ENCODE measurements at regions not wholly inside any gene's neighbourhood (a gene's known extent, or its start where the extent isn't known, plus 50 kb on each side); places are given as distances from the start of the nearest gene placed in this dataset.
A peak's percentile ranks its signal among the peaks of the same experiment; 100 is the strongest.

DNA sequence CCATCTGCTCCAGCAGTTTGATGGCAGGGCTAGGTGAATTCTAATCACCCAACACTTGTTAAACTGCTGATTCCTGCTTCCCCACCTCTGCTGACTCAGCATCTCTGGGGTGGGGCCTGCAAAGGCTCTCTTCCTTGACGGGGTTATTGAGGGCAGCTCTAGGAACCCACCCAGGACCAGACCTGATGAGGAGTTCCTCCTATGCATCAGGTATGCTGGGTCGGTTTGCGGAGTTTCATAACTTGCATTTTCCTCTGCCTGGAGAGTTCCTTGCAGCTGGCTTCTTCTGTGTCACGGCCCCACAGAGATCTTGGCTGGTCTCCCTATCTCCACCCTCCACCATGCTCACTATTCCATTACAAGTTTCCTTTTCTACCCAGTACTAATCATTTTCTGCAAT, 93.4 kb upstream of the CCL2 start:
- no peak for DNase-seq (ENCODE audit: low read depth in 2 of 2)
- no peak overlapping the region for H3K27ac ChIP-seq (ENCODE audit: insufficient read depth, low read length)
- TF ChIP-seq, protein P1, sequence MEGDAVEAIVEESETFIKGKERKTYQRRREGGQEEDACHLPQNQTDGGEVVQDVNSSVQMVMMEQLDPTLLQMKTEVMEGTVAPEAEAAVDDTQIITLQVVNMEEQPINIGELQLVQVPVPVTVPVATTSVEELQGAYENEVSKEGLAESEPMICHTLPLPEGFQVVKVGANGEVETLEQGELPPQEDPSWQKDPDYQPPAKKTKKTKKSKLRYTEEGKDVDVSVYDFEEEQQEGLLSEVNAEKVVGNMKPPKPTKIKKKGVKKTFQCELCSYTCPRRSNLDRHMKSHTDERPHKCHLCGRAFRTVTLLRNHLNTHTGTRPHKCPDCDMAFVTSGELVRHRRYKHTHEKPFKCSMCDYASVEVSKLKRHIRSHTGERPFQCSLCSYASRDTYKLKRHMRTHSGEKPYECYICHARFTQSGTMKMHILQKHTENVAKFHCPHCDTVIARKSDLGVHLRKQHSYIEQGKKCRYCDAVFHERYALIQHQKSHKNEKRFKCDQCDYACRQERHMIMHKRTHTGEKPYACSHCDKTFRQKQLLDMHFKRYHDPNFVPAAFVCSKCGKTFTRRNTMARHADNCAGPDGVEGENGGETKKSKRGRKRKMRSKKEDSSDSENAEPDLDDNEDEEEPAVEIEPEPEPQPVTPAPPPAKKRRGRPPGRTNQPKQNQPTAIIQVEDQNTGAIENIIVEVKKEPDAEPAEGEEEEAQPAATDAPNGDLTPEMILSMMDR (conservative IDR thresholded peaks at IDR 0.05 in 1 of 2, IDR thresholded peaks at IDR 0.05 in 1 of 2; ENCODE audit: low read depth in 1 of 2, low read length in 2 of 2), result no peak
- no peak for TF ChIP-seq EZH2 (IDR thresholded peaks at IDR 0.05; ENCODE audit: low read length, missing control alignments)
- no peak overlapping the region for H2AFZ ChIP-seq (ENCODE audit: low read length)
- no peak overlapping the region for H3K4me3 ChIP-seq (replicated peaks in 1 of 4; ENCODE audit: control extremely low read depth in 1 of 4, insufficient read depth in 1 of 4, low read depth in 3 of 4, low read length in 4 of 4)
- H3K36me3 ChIP-seq (ENCODE audit: control insufficient read depth, insufficient read depth, low read length), result no peaks in the 10 kb centered on the region
- H4K20me1 ChIP-seq (ENCODE audit: control insufficient read depth, extremely low read depth, insufficient read depth, low read length), result no peaks in the 10 kb centered on the region
- H3K4me2 ChIP-seq (ENCODE audit: extremely low read depth, insufficient read depth, low read length), result no peak overlapping the region
- no peak overlapping the region for H3K9ac ChIP-seq (ENCODE audit: insufficient read depth, low read length)
- H3K9me3 ChIP-seq (ENCODE audit: control insufficient read depth, insufficient read depth, low read depth, low read length), result no peaks in the 10 kb centered on the region
- no peaks in the 10 kb centered on the region for H3K79me2 ChIP-seq (ENCODE audit: control insufficient read depth, insufficient read depth, low read length)
- peaks cover 19% of the 10 kb centered on the region for H3K27me3 ChIP-seq (ENCODE audit: control insufficient read depth, insufficient read depth, low read length)
- no peaks in the 10 kb centered on the region for H3K4me1 ChIP-seq (ENCODE audit: control insufficient read depth, extremely low read depth, insufficient read depth, low read length)

DNA sequence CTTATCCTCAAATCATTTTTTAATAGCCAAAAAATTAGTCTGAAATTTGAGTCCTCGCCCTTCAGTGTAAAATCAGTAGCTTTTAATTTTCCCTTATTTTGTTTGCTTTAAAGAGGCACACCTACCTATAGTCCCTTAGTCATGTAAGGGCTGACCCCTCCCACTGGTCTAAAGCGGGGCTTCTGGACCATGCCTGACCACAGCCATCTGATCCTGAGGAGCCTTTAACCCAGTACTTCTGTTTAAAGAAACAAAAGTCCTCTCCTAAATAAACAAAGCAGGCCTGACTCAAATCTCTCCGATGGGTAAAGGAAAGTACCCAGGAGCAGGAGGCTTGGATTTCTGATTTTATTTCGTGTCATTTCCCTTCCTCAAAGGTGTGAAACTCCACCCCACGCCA, 92.0 kb upstream of the CCL2 start:
- Histone ChIP-seq H3K9ac (ENCODE audit: insufficient read depth, low read length) (no peak overlapping the region), H3K27me3 (ENCODE audit: control insufficient read depth, insufficient read depth, low read length) (peaks cover 6% of the 10 kb centered on the region), H3K9me3 (ENCODE audit: control insufficient read depth, insufficient read depth, low read depth, low read length) (no peaks in the 10 kb centered on the region), H4K20me1 (ENCODE audit: control insufficient read depth, extremely low read depth, insufficient read depth, low read length) (no peaks in the 10 kb centered on the region), H3K79me2 (ENCODE audit: control insufficient read depth, insufficient read depth, low read length) (no peaks in the 10 kb centered on the region), H3K4me2 (ENCODE audit: extremely low read depth, insufficient read depth, low read length) (peak overlapping the region; percentile 15), H3K27ac (ENCODE audit: insufficient read depth, low read length) (no peak overlapping the region), H2AFZ (ENCODE audit: low read length) (no peak overlapping the region), H3K36me3 (ENCODE audit: control insufficient read depth, insufficient read depth, low read length) (no peaks in the 10 kb centered on the region), H3K4me1 (ENCODE audit: control insufficient read depth, extremely low read depth, insufficient read depth, low read length) (no peaks in the 10 kb centered on the region), H3K4me3 (replicated peaks in 1 of 4; ENCODE audit: control extremely low read depth in 1 of 4, insufficient read depth in 1 of 4, low read depth in 3 of 4, low read length in 4 of 4) (no peak overlapping the region)
- DNase-seq (ENCODE audit: low read depth in 2 of 2), result peak in 1 of 2 donors; percentile 49
- TF ChIP-seq EZH2 (IDR thresholded peaks at IDR 0.05; ENCODE audit: low read length, missing control alignments), result no peak
- TF ChIP-seq, protein P1 (conservative IDR thresholded peaks at IDR 0.05 in 1 of 2, IDR thresholded peaks at IDR 0.05 in 1 of 2; ENCODE audit: low read depth in 1 of 2, low read length in 2 of 2), result no peak

DNA sequence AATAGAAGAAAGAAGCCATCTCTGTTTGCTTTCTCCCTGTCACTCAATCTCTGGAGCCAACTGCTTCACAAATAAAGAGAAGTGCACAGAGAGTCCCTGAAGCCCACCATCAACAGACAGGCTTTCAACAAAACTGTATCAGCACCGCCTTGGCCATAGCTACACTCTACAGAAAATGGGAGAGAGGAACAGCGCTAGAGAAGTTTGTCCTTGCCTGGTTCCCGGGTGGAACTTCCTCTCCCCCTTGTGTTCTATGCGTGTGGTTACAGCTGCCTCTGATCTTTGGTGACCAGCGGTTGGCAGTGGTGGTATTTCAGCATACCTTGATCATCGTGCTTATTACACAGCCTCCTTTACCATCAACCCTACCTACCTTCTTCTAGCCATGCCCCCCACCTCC, 91.4 kb upstream of the CCL2 start:
- Histone ChIP-seq H3K9ac (ENCODE audit: insufficient read depth, low read length) (no peak overlapping the region), H3K27ac (ENCODE audit: insufficient read depth, low read length) (no peak overlapping the region), H2AFZ (ENCODE audit: low read length) (no peak overlapping the region), H3K4me1 (ENCODE audit: control insufficient read depth, extremely low read depth, insufficient read depth, low read length) (no peaks in the 10 kb centered on the region), H3K4me2 (ENCODE audit: extremely low read depth, insufficient read depth, low read length) (peak overlapping the region; percentile 15), H3K9me3 (ENCODE audit: control insufficient read depth, insufficient read depth, low read depth, low read length) (no peaks in the 10 kb centered on the region), H3K27me3 (ENCODE audit: control insufficient read depth, insufficient read depth, low read length) (peaks cover 2% of the 10 kb centered on the region), H3K79me2 (ENCODE audit: control insufficient read depth, insufficient read depth, low read length) (no peaks in the 10 kb centered on the region), H3K36me3 (ENCODE audit: control insufficient read depth, insufficient read depth, low read length) (no peaks in the 10 kb centered on the region), H4K20me1 (ENCODE audit: control insufficient read depth, extremely low read depth, insufficient read depth, low read length) (no peaks in the 10 kb centered on the region), H3K4me3 (replicated peaks in 1 of 4; ENCODE audit: control extremely low read depth in 1 of 4, insufficient read depth in 1 of 4, low read depth in 3 of 4, low read length in 4 of 4) (no peak overlapping the region)
- peak; percentile 11 to 48 for DNase-seq (ENCODE audit: low read depth in 2 of 2)
- TF ChIP-seq, protein P1 (conservative IDR thresholded peaks at IDR 0.05 in 1 of 2, IDR thresholded peaks at IDR 0.05 in 1 of 2; ENCODE audit: low read depth in 1 of 2, low read length in 2 of 2), result peak; percentile 61 to 64
- no peak for TF ChIP-seq EZH2 (IDR thresholded peaks at IDR 0.05; ENCODE audit: low read length, missing control alignments)

Data from fibroblast of lung (primary cell).